Neural cell (in vitro differentiated cells): ENCODE measurements at regions not wholly inside any gene's neighbourhood (a gene's known extent, or its start where the extent isn't known, plus 50 kb on each side); places are given as distances from the start of the nearest gene placed in this dataset.

Experiments
- H2AFZ ChIP-seq: fragments of 200-600, 300-800 bp; sonication (generic), shearing (Covaris generic); 2 replicates; pipeline ENCODE4 v1.6.0; 2014; ENCODE audit warnings: low read depth, mild to moderate bottlenecking, antibody characterized with exemption, low read length, moderate library complexity
- H3F3A ChIP-seq: fragments of 200-600 bp; shearing (Covaris generic); 2 replicates; pipeline ENCODE4 v1.6.1; 2016; ENCODE audit warnings: mild to moderate bottlenecking, moderate library complexity, mixed read lengths, antibody characterized with exemption, low read length; ENCODE audit not compliant: insufficient read depth, poor library complexity, severe bottlenecking
- H3K27ac ChIP-seq: fragments of 200-600, 300-800 bp; sonication (generic), shearing (Covaris generic); 2 replicates; pipeline ENCODE4 v1.5.1; 2014; ENCODE audit warnings: mild to moderate bottlenecking, low read length, moderate library complexity
- H3K27me3 ChIP-seq: fragments of 300-800, 200-600 bp; sonication (generic), shearing (Covaris generic); 2 replicates; pipeline ENCODE4 v1.6.0; 2014; ENCODE audit warnings: mild to moderate bottlenecking, low read depth, low read length, moderate library complexity; ENCODE audit not compliant: insufficient read depth
- H3K36me3 ChIP-seq: fragments of 300-800, 200-600 bp; sonication (generic), shearing (Covaris generic); 2 replicates; pipeline ENCODE4 v1.5.1; 2014; ENCODE audit warnings: mild to moderate bottlenecking, antibody characterized with exemption, low read length, moderate library complexity; ENCODE audit not compliant: insufficient read depth
- H3K4me2 ChIP-seq: fragments of 300-800, 200-600 bp; sonication (generic), shearing (Covaris generic); 2 replicates; pipeline ENCODE4 v1.6.0; 2014; ENCODE audit warnings: mild to moderate bottlenecking, low read length
- H3K4me3 ChIP-seq: fragments of 300-800, 200-600 bp; sonication (generic), shearing (Covaris generic); 2 replicates; pipeline ENCODE4 v1.5.1; 2014; ENCODE audit warnings: mild to moderate bottlenecking, low read length, moderate library complexity
- H3K79me2 ChIP-seq: fragments of 200-600 bp; shearing (Covaris generic); replicated peaks from 2 replicates; pipeline ENCODE4 v1.6.0; 2014; ENCODE audit warnings: mild to moderate bottlenecking, low read length, moderate library complexity; ENCODE audit not compliant: insufficient read depth
- H3K9ac ChIP-seq: fragments of 300-800, 200-600 bp; sonication (generic), shearing (Covaris generic); 2 replicates; pipeline ENCODE4 v1.6.1; 2016; ENCODE audit warnings: mild to moderate bottlenecking, low read length, mixed read lengths
- H3K9me2 ChIP-seq: fragments of 200-600 bp; shearing (Covaris generic); 2 replicates; pipeline ENCODE4 v1.6.1; 2016; ENCODE audit warnings: mild to moderate bottlenecking, low read length, mixed read lengths; ENCODE audit not compliant: insufficient read depth
- H3K9me3 ChIP-seq: fragments of 200-600, 300-800 bp; sonication (generic), shearing (Covaris generic); 2 replicates; pipeline ENCODE4 v1.6.1; 2016; ENCODE audit warnings: mild to moderate bottlenecking, mixed run types, low read length, moderate library complexity, mixed read lengths
- H4K20me1 ChIP-seq: fragments of 200-600 bp; shearing (Covaris generic); 2 replicates; pipeline ENCODE4 v1.6.1; 2016; ENCODE audit warnings: mild to moderate bottlenecking, mixed run types; ENCODE audit not compliant: insufficient read depth
- EP300 ChIP-seq: fragments of 450-650 bp; conservative IDR thresholded peaks from 2 replicates; pipeline ENCODE4 v1.6.1; 2014; ENCODE audit warnings: antibody characterized with exemption, mild to moderate bottlenecking, moderate library complexity; ENCODE audit not compliant: poor library complexity, severe bottlenecking
- EZH2 ChIP-seq: fragments of 200-600, 300-800 bp; shearing (Covaris generic), sonication (generic); IDR thresholded peaks from 2 replicates; pipeline ENCODE4 v1.6.1; 2014; ENCODE audit warnings: antibody characterized with exemption, low read length, borderline replicate concordance, mild to moderate bottlenecking; ENCODE audit not compliant: insufficient read depth, poor library complexity, severe bottlenecking
- MXI1 ChIP-seq: fragments of 450-650 bp; conservative IDR thresholded peaks from 2 replicates; pipeline ENCODE4 v1.6.1; 2014; ENCODE audit warnings: antibody characterized with exemption, mild to moderate bottlenecking; ENCODE audit not compliant: poor library complexity, severe bottlenecking
- POLR2AphosphoS5 ChIP-seq: IDR thresholded peaks from 2 replicates; pipeline ENCODE4 v1.6.1; 2012
- RAD21 ChIP-seq: fragments of 450-650 bp; conservative IDR thresholded peaks from 2 replicates; pipeline ENCODE4 v1.6.1; 2014; ENCODE audit warnings: antibody characterized with exemption, mild to moderate bottlenecking, moderate library complexity
- SMC3 ChIP-seq: fragments of 450-650 bp; conservative IDR thresholded peaks from 2 replicates; pipeline ENCODE4 v1.6.1; 2014; ENCODE audit warnings: antibody characterized with exemption, mild to moderate bottlenecking, moderate library complexity; ENCODE audit not compliant: poor library complexity
- TF ChIP-seq, protein P1 (sequence below): IDR thresholded peaks from 2 replicates; pipeline ENCODE4 v1.6.1; 2012; ENCODE audit warnings: borderline replicate concordance

DNA sequence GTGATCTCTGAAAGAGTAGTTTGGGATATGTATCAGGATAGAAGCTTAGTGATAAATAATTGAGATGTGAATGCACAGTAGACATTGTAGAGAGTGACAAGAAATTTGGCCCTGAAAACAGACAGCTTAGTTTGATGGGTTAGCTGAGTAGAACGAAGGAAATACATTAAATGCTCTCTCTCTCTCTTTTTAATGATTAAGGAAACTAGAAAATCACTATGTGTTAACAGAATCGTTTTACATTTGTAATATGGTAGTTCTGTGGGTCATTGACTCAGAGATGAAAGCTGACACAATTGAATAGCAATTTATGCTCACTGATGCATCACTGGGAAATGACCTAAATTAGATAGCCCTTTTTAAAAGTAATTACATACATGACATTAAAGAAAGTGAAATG is 739.8 kb upstream of the PTPRD start:
- no peaks in the 10 kb centered on the region for H3K9me3 ChIP-seq
- no peak overlapping the region for H2AFZ ChIP-seq
- H3K9ac ChIP-seq, result no peak overlapping the region
- TF ChIP-seq, protein P1, sequence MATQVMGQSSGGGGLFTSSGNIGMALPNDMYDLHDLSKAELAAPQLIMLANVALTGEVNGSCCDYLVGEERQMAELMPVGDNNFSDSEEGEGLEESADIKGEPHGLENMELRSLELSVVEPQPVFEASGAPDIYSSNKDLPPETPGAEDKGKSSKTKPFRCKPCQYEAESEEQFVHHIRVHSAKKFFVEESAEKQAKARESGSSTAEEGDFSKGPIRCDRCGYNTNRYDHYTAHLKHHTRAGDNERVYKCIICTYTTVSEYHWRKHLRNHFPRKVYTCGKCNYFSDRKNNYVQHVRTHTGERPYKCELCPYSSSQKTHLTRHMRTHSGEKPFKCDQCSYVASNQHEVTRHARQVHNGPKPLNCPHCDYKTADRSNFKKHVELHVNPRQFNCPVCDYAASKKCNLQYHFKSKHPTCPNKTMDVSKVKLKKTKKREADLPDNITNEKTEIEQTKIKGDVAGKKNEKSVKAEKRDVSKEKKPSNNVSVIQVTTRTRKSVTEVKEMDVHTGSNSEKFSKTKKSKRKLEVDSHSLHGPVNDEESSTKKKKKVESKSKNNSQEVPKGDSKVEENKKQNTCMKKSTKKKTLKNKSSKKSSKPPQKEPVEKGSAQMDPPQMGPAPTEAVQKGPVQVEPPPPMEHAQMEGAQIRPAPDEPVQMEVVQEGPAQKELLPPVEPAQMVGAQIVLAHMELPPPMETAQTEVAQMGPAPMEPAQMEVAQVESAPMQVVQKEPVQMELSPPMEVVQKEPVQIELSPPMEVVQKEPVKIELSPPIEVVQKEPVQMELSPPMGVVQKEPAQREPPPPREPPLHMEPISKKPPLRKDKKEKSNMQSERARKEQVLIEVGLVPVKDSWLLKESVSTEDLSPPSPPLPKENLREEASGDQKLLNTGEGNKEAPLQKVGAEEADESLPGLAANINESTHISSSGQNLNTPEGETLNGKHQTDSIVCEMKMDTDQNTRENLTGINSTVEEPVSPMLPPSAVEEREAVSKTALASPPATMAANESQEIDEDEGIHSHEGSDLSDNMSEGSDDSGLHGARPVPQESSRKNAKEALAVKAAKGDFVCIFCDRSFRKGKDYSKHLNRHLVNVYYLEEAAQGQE, result no peak
- TF ChIP-seq SMC3 (no peak), EP300 (peak; percentile 62), EZH2 (no peak), RAD21 (no peak), POLR2AphosphoS5 (peak; percentile 28)
- peaks cover 4% of the 10 kb centered on the region for H3F3A ChIP-seq
- peak overlapping the region; percentile 6 for H3K27ac ChIP-seq
- H3K27me3 ChIP-seq, result no peaks in the 10 kb centered on the region
- no peaks in the 10 kb centered on the region for H4K20me1 ChIP-seq
- H3K9me2 ChIP-seq, result no peaks in the 10 kb centered on the region
- no peaks in the 10 kb centered on the region for H3K36me3 ChIP-seq
- no peak overlapping the region for H3K4me3 ChIP-seq
- no peak overlapping the region for H3K4me2 ChIP-seq
- H3K79me2 ChIP-seq, result no peaks in the 10 kb centered on the region

DNA sequence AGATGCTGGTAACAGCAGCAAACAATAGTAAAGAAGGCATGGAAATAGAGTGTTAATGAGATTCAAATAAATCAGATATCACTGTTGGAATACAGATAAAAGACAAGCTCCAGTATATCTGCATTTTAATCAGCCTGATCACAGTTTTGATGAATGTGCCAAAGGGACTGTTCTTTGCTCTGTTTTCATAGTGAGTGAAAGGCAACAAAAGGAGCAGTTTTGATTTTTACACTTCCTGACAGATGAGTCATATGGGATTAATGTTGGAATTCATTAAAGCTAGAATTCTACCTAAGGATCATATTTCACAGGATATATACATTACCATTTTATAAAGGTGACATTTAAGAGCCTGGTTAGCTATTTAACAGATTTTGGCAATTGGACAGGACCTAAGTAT is 743.3 kb upstream of the PTPRD start:
- H3K9me2 ChIP-seq, result no peaks in the 10 kb centered on the region
- H3K4me2 ChIP-seq, result peak overlapping the region; percentile 22
- H3K27me3 ChIP-seq, result no peaks in the 10 kb centered on the region
- peak overlapping the region; percentile 8 for H3K9ac ChIP-seq
- no peaks in the 10 kb centered on the region for H3K9me3 ChIP-seq
- H4K20me1 ChIP-seq, result no peaks in the 10 kb centered on the region
- peaks cover 4% of the 10 kb centered on the region for H3F3A ChIP-seq
- no peak overlapping the region for H2AFZ ChIP-seq
- TF ChIP-seq EP300 (peak; percentile 90), POLR2AphosphoS5 (peak; percentile 68), MXI1 (no peak)
- TF ChIP-seq, protein P1, result peak; percentile 96
- H3K79me2 ChIP-seq, result no peaks in the 10 kb centered on the region
- H3K36me3 ChIP-seq, result no peaks in the 10 kb centered on the region
- peak overlapping the region; percentile 14 for H3K4me3 ChIP-seq
- peak overlapping the region; percentile 62 for H3K27ac ChIP-seq
